GM12878 (cell line): ENCODE measurements at regions not wholly inside any gene's neighbourhood (a gene's known extent, or its start where the extent isn't known, plus 50 kb on each side); places are given as distances from the start of the nearest gene placed in this dataset.

Experiments used
- ATAC-seq: fragments of 200-7000 bp; cut with Tn5 transposase; 3 replicates; pipeline ENCODE4 v1.9.1; 2020; ENCODE audit warnings: mild to moderate bottlenecking, moderate library complexity
- BruUV-seq: library from RNA; stranded (reverse); fragments of 400-500 nt; replicated peaks from 2 replicates; lab custom pipeline; 2021; lab: Mats Ljungman, UMichigan
- CTCF ChIA-PET: fragments of 300-600 bp; sonication (Branson Sonifier 250); formaldehyde crosslinking; extraction: SDS; loops from one replicate; lab custom pipeline; 2021; ENCODE audit warnings: inconsistent platforms; lab: Yijun Ruan, JAX
- POLR2A ChIA-PET: fragments of 350-600 bp; formaldehyde crosslinking; extraction: SDS; loops from one replicate; lab custom pipeline; 2021; ENCODE audit warnings: inconsistent platforms; lab: Charles Lee
- RAD21 ChIA-PET: fragments of 300-600 bp; sonication (Branson Sonifier 250); formaldehyde crosslinking; loops from one replicate; lab custom pipeline; 2023; ENCODE audit warnings: antibody characterized with exemption; ENCODE audit not compliant: unreplicated experiment; lab: Charles Lee
- SMC1A ChIA-PET: fragments of 300-600 bp; sonication (Branson Sonifier 250); formaldehyde crosslinking; loops from one replicate; lab custom pipeline; 2023; ENCODE audit not compliant: unreplicated experiment, uncharacterized antibody; lab: Charles Lee
- DNase-seq: peaks from one replicate; pipeline ENCODE4 v3.0.0-alpha.2; 2011; ENCODE audit warnings: low read depth, low spot score
- FAIRE-seq: peaks from 3 replicates; lab custom pipeline; 2011; peaks lifted over from hg19 to GRCh38; lab: Jason Lieb, UNC
- H2AFZ ChIP-seq: 2 replicates; pipeline ENCODE4 v1.6.0; 2011; ENCODE audit warnings: low read depth, low read length, control low read depth; ENCODE audit not compliant: control insufficient read depth
- H3K27ac ChIP-seq: 2 replicates; pipeline ENCODE4 v1.5.1; 2011; ENCODE audit warnings: control low read depth; ENCODE audit not compliant: control insufficient read depth, insufficient read depth
- H3K27me3 ChIP-seq, 2 experiments: replicated peaks in 1 of 2; 2 replicates each; pipeline versions ENCODE4 v1.6.0 to v1.6.1; 2011; ENCODE audit warnings: low read length in 1 of 2; ENCODE audit not compliant: control insufficient read depth in 2 of 2, insufficient read depth in 2 of 2
- H3K36me3 ChIP-seq, 2 experiments: 2 replicates each; pipeline ENCODE4 v1.5.1; 2011; ENCODE audit warnings: low read length in 1 of 2; ENCODE audit not compliant: control insufficient read depth in 2 of 2, insufficient read depth in 2 of 2
- H3K4me1 ChIP-seq: 2 replicates; pipeline ENCODE4 v1.6.1; 2011; ENCODE audit warnings: mild to moderate bottlenecking, low read length, moderate library complexity, mixed read lengths; ENCODE audit not compliant: control insufficient read depth, insufficient read depth
- H3K4me2 ChIP-seq: 2 replicates; pipeline ENCODE4 v1.6.0; 2011; ENCODE audit warnings: control low read depth; ENCODE audit not compliant: control insufficient read depth, insufficient read depth
- H3K4me3 ChIP-seq: fragments of 200-600 bp; sonication (generic); 2 replicates; pipeline ENCODE4 v1.5.1; 2016
- H3K79me2 ChIP-seq: 2 replicates; pipeline ENCODE4 v1.6.0; 2011; ENCODE audit warnings: low read length; ENCODE audit not compliant: control insufficient read depth, insufficient read depth
- H3K9ac ChIP-seq: 2 replicates; pipeline ENCODE4 v1.8.0; 2011; ENCODE audit warnings: low read length, control low read depth, mixed read lengths; ENCODE audit not compliant: control insufficient read depth, insufficient read depth
- H3K9me3 ChIP-seq: replicated peaks from 3 replicates; pipeline ENCODE4 v1.5.1; 2011; ENCODE audit warnings: mild to moderate bottlenecking, low read length; ENCODE audit not compliant: control insufficient read depth, insufficient read depth
- H4K20me1 ChIP-seq: 2 replicates; pipeline ENCODE4 v1.6.0; 2011; ENCODE audit not compliant: control insufficient read depth, insufficient read depth
- CREM ChIP-seq: IDR thresholded peaks from 2 replicates; pipeline ENCODE4 v1.6.1; 2014; ENCODE audit warnings: antibody characterized with exemption, low read depth
- EZH2 ChIP-seq: IDR thresholded peaks from 2 replicates; pipeline ENCODE4 v1.6.1; 2012; ENCODE audit warnings: low read depth, mild to moderate bottlenecking, control low read depth, inconsistent platforms, low read length, borderline replicate concordance; ENCODE audit not compliant: control insufficient read depth
- MEF2B ChIP-seq: fragments of 450-650 bp; IDR thresholded peaks from 2 replicates; pipeline ENCODE4 v1.6.1; 2018; ENCODE audit warnings: mild to moderate bottlenecking, moderate library complexity; ENCODE audit not compliant: partially characterized antibody, poor library complexity, severe bottlenecking
- NFXL1 ChIP-seq: fragments of 450-650 bp; IDR thresholded peaks from 2 replicates; pipeline ENCODE4 v1.6.1; 2017; ENCODE audit warnings: antibody characterized with exemption, mild to moderate bottlenecking, borderline replicate concordance
- NR2C1 ChIP-seq: fragments of 450-650 bp; IDR thresholded peaks from 2 replicates; pipeline ENCODE4 v1.6.1; 2017; ENCODE audit warnings: antibody characterized with exemption, mild to moderate bottlenecking, moderate library complexity
- RELA ChIP-seq: fragments of 450-650 bp; IDR thresholded peaks from 2 replicates; pipeline ENCODE4 v1.8.0; 2014; ENCODE audit warnings: borderline replicate concordance; ENCODE audit not compliant: partially characterized antibody
- REST ChIP-seq: IDR thresholded peaks from 2 replicates; pipeline ENCODE4 v1.6.1; 2012; ENCODE audit warnings: mild to moderate bottlenecking, low read depth, low read length
- SMAD5 ChIP-seq: IDR thresholded peaks from 2 replicates; pipeline ENCODE4 v1.6.1; 2016; ENCODE audit warnings: antibody characterized with exemption, low read depth
- ZNF592 ChIP-seq: fragments of 450-650 bp; IDR thresholded peaks from 2 replicates; pipeline ENCODE4 v1.6.1; 2017; ENCODE audit warnings: mild to moderate bottlenecking, moderate library complexity
- WGBS: methylation state at CpG from one replicate; pipeline ENCODE4 v1.1.6; 2016; ENCODE audit warnings: low lambda C conversion rate; ENCODE audit not compliant: insufficient replicate concordance, insufficient coverage; ENCODE audit errors: missing lambda C conversion rate; 5-methylcytosine and 5-hydroxymethylcytosine counted together
- in situ Hi-C: fragments of 300-500 bp; cut with MboI; formaldehyde crosslinking; loops from 9 replicates; pipeline ENCODE4 v1.14.3; 2018; ENCODE audit warnings: mixed read lengths
- intact Hi-C: fragments of 100-400 bp; cut with micrococcal nuclease; formaldehyde crosslinking; loops from one replicate; pipeline ENCODE4 v1.14.2; 2022; ENCODE audit not compliant: unreplicated experiment
- TF ChIP-seq, protein P1 (sequence below): fragments of 150-350 bp; IDR thresholded peaks from 2 replicates; pipeline ENCODE4 v1.6.1; 2016; ENCODE audit warnings: low read depth, low read length

DNA sequence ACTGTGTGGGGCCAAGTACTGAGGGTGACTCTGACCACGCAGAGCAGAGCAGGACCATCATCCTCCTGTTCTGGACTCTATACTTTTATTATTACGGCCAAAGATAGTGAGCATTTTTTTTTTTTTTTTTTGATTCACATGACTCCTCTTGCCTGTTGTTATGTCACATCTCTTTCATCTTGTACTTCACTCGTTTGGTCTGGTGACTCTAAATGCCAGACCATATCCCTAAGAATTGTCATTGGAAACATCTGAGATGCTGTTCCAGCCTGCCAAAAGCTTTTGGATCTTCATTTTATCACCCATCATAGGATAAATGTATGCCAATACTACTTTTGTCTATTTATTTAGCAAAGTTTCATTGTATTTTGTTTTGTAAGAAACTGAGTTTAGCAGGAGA is 168.2 kb upstream of the RAI14 start:
- ChIA-PET POLR2A (no interaction called here), SMC1A (interaction anchor here (1.4 kb wide), 2 partner anchors 11 to 12 kb away, joined by 3 to 4 read pairs; no protein-coding TSS in a partner anchor), RAD21 (interaction anchor here (1.4 kb wide), 1 partner anchor 50 kb away, joined by 3 read pairs; no protein-coding TSS in a partner anchor), CTCF (interaction anchor here (0.6 to 4.4 kb wide), 9 partner anchors 9 to 516 kb away, joined by 3 to 47 read pairs (median 5); no protein-coding TSS in a partner anchor)
- H3K27ac ChIP-seq = no peak overlapping the region
- H3K9ac ChIP-seq = no peak overlapping the region
- no peaks in the 10 kb centered on the region for H3K4me1 ChIP-seq
- H3K4me2 ChIP-seq = no peak overlapping the region
- 69% methylated on average over 3 of the region's 3 CpGs for WGBS
- H3K4me3 ChIP-seq = no peak overlapping the region
- no peak overlapping the region for H2AFZ ChIP-seq
- intact Hi-C loops (loop anchor here (2.0 to 10.0 kb wide), 4 partner anchors 35 to 517 kb away; no protein-coding TSS in a partner anchor), in situ Hi-C loops (loop anchor here (25.0 kb wide), 1 partner anchor 424 kb away; the partner anchor contains the start of genes BRIX1 and RAD1)
- no peak for FAIRE-seq
- no peak for DNase-seq
- no peaks in the 10 kb centered on the region for H3K9me3 ChIP-seq
- no peaks in the 10 kb centered on the region for H3K36me3 ChIP-seq
- TF ChIP-seq ZNF592 (no peak), CREM (no peak), MEF2B (no peak), REST (no peak), NR2C1 (no peak), SMAD5 (no peak), NFXL1 (no peak), EZH2 (no peak), RELA (no peak)
- TF ChIP-seq, protein P1, sequence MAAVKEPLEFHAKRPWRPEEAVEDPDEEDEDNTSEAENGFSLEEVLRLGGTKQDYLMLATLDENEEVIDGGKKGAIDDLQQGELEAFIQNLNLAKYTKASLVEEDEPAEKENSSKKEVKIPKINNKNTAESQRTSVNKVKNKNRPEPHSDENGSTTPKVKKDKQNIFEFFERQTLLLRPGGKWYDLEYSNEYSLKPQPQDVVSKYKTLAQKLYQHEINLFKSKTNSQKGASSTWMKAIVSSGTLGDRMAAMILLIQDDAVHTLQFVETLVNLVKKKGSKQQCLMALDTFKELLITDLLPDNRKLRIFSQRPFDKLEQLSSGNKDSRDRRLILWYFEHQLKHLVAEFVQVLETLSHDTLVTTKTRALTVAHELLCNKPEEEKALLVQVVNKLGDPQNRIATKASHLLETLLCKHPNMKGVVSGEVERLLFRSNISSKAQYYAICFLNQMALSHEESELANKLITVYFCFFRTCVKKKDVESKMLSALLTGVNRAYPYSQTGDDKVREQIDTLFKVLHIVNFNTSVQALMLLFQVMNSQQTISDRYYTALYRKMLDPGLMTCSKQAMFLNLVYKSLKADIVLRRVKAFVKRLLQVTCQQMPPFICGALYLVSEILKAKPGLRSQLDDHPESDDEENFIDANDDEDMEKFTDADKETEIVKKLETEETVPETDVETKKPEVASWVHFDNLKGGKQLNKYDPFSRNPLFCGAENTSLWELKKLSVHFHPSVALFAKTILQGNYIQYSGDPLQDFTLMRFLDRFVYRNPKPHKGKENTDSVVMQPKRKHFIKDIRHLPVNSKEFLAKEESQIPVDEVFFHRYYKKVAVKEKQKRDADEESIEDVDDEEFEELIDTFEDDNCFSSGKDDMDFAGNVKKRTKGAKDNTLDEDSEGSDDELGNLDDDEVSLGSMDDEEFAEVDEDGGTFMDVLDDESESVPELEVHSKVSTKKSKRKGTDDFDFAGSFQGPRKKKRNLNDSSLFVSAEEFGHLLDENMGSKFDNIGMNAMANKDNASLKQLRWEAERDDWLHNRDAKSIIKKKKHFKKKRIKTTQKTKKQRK = no peak
- BruUV-seq = no TSS peak
- H4K20me1 ChIP-seq = no peaks in the 10 kb centered on the region
- no peaks in the 10 kb centered on the region for H3K79me2 ChIP-seq
- H3K27me3 ChIP-seq = no peaks in the 10 kb centered on the region; a peak in 1 of 4 replicates
- no peak for ATAC-seq
